ENCODE measurements at regions not wholly inside any gene's neighbourhood (a gene's known extent, or its start where the extent isn't known, plus 50 kb on each side); places are given as distances from the start of the nearest gene placed in this dataset.
A peak's percentile ranks its signal among the peaks of the same experiment; 100 is the strongest.

GRCh38 chr14:38848243-38848935 lies 254.6 kb downstream of the SEC23A start:
- DNase-seq, result no peak

- DNase-seq, result no peak
Measured at GRCh38 chr14:38847161-38847560, 255.9 kb downstream of the SEC23A start.

- DNase-seq, result peak in 1 of 3 donors; percentile 3
Measured at GRCh38 chr14:38839694-38840365, 263.2 kb downstream of the SEC23A start.

GRCh38 chr14:38838979-38839323 lies 264.1 kb downstream of the SEC23A start:
- DNase-seq, result no peak

GRCh38 chr14:38838049-38838978 lies 264.7 kb downstream of the SEC23A start:
- DNase-seq, result no peak

- no peak for DNase-seq
Measured at GRCh38 chr14:38837343-38838048, 265.5 kb downstream of the SEC23A start.

GRCh38 chr14:38836539-38836938 lies 266.5 kb downstream of the SEC23A start:
- DNase-seq, result no peak

GRCh38 chr14:38835874-38836273 lies 267.2 kb downstream of the SEC23A start:
- no peak for DNase-seq

GRCh38 chr14:38828183-38828827 lies 274.7 kb downstream of the SEC23A start:
- no peak for DNase-seq

- DNase-seq, result peak in 1 of 3 donors; percentile 19
Measured at GRCh38 chr14:38824706-38825105, 278.3 kb downstream of the SEC23A start.

- DNase-seq, result no peak
Measured at GRCh38 chr14:38818555-38818954, 284.5 kb downstream of the SEC23A start.

- no peak for DNase-seq
Measured at GRCh38 chr14:38808734-38809455, 294.1 kb downstream of the SEC23A start.

- DNase-seq, result no peak
Measured at GRCh38 chr14:38799671-38800070, 303.4 kb downstream of the SEC23A start.

GRCh38 chr14:38794677-38795076 lies 308.4 kb downstream of the SEC23A start:
- no peak for DNase-seq

- no peak for DNase-seq
Measured at GRCh38 chr14:38791862-38792261, 311.2 kb downstream of the SEC23A start.

GRCh38 chr14:38790916-38791315 lies 312.1 kb downstream of the SEC23A start:
- no peak for DNase-seq

GRCh38 chr14:38789805-38790204 lies 313.2 kb downstream of the SEC23A start:
- DNase-seq, result no peak

- DNase-seq, result no peak
Measured at GRCh38 chr14:38788060-38788459, 315.0 kb downstream of the SEC23A start.

GRCh38 chr14:38786921-38787320 lies 316.1 kb downstream of the SEC23A start:
- no peak for DNase-seq

GRCh38 chr14:38777401-38777800 lies 325.6 kb downstream of the SEC23A start:
- no peak for DNase-seq

GRCh38 chr14:38775986-38776385 lies 327.0 kb downstream of the SEC23A start:
- no peak for DNase-seq

Data from muscle of back (tissue), 3 donors.